Sigmoid colon (tissue), 4 donors: ENCODE measurements at regions not wholly inside any gene's neighbourhood (a gene's known extent, or its start where the extent isn't known, plus 50 kb on each side); places are given as distances from the start of the nearest gene placed in this dataset.

ENCODE experiments used
- CTCF ChIP-seq, 4 experiments: fragments of 450-650 bp in 3 of 4; fragments of 200-600 bp in 1 of 4; IDR thresholded peaks; one replicate each; pipeline ENCODE4 v1.5.1; 2016 to 2019; ENCODE audit warnings: antibody characterized with exemption in 4 of 4, mild to moderate bottlenecking in 3 of 4, moderate library complexity in 2 of 4
- EP300 ChIP-seq, 4 donors: sonication (generic); formaldehyde crosslinking; IDR thresholded peaks; one replicate each; pipeline ENCODE4 v1.6.1; 2017; ENCODE audit warnings: antibody characterized with exemption in 4 of 4
- POLR2A ChIP-seq, 2 donors: fragments of 450-650 bp; IDR thresholded peaks; one replicate each; pipeline ENCODE4 v1.6.1; 2016; ENCODE audit warnings: antibody characterized with exemption in 2 of 2, mild to moderate bottlenecking in 2 of 2, moderate library complexity in 2 of 2
- POLR2AphosphoS5 ChIP-seq, 4 donors: sonication (generic); formaldehyde crosslinking; IDR thresholded peaks; one replicate each; pipeline ENCODE4 v1.6.1; 2017; ENCODE audit warnings: antibody characterized with exemption in 4 of 4

- TF ChIP-seq CTCF (IDR thresholded peaks at IDR 0.05) = no peak
- no peak for TF ChIP-seq POLR2AphosphoS5 (IDR thresholded peaks at IDR 0.05)
- TF ChIP-seq EP300 (IDR thresholded peaks at IDR 0.05) = no peak
- no peak for TF ChIP-seq POLR2A (IDR thresholded peaks at IDR 0.05)
Observed at GRCh38 chr1:14100919-14101318, 400.9 kb downstream of the PRDM2 start.
